ENCODE measurements at regions not wholly inside any gene's neighbourhood (a gene's known extent, or its start where the extent isn't known, plus 50 kb on each side); places are given as distances from the start of the nearest gene placed in this dataset.

GRCh38 chr4:153962311-153963039 lies 173.6 kb upstream of the SFRP2 start:
- H3K9me3 ChIP-seq (ENCODE audit: control extremely low read depth in 1 of 3, control insufficient read depth in 2 of 3, insufficient read depth in 1 of 3, low read length in 2 of 3): no peaks in the 10 kb centered on the region
- no peak overlapping the region for H3K27ac ChIP-seq (ENCODE audit: low read length in 2 of 2)
- Mint-ChIP-seq H3K27ac (no peak overlapping the region), H3K4me3 (no peak overlapping the region), H3K4me1 (no peaks in the 10 kb centered on the region), H3K9me3 (ENCODE audit: insufficient read depth) (peaks cover 3% of the 10 kb centered on the region), H3K27me3 (no peaks in the 10 kb centered on the region)
- POLR2A ChIA-PET: no interaction called here
- no peak overlapping the region for H3K4me3 ChIP-seq (ENCODE audit: control extremely low read depth in 1 of 5, extremely low read depth in 1 of 5, insufficient read depth in 1 of 5, low read depth in 2 of 5, low read length in 4 of 5)
- H3K27me3 ChIP-seq (replicated peaks in 1 of 4; ENCODE audit: control extremely low read depth in 1 of 4, control insufficient read depth in 3 of 4, insufficient read depth in 4 of 4, low read length in 3 of 4): no peaks in the 10 kb centered on the region
- H2AFZ ChIP-seq (ENCODE audit: insufficient read depth, low read depth, low read length, poor library complexity, severe bottlenecking): no peak overlapping the region
- intact Hi-C loops (cut with micrococcal nuclease): no loop called here
- DNase-seq (no peak), ATAC-seq (ENCODE audit: low read depth) (no peak)
- H3K36me3 ChIP-seq (replicated peaks in 1 of 2; ENCODE audit: control extremely low read depth in 1 of 2, control insufficient read depth in 1 of 2, extremely low read depth in 1 of 2, insufficient read depth in 2 of 2, low read length in 1 of 2): no peaks in the 10 kb centered on the region
- no peak overlapping the region for H3K4me2 ChIP-seq (replicated peaks; ENCODE audit: low read depth, low read length, poor library complexity, severe bottlenecking)
- TF ChIP-seq CTCF (IDR thresholded peaks at IDR 0.05): no peak
- TF ChIP-seq EZH2 (IDR thresholded peaks at IDR 0.05; ENCODE audit: borderline replicate concordance, insufficient read depth, low read depth, low read length, poor library complexity, severe bottlenecking): no peak
- H3K4me1 ChIP-seq (ENCODE audit: control insufficient read depth in 2 of 2, insufficient read depth in 2 of 2, low read length in 2 of 2): no peaks in the 10 kb centered on the region
- no peaks in the 10 kb centered on the region for H4K20me1 ChIP-seq (ENCODE audit: control insufficient read depth, insufficient read depth, low read length, poor library complexity, severe bottlenecking)
- 86% methylated on average over 2 of the region's 5 CpGs for WGBS (ENCODE audit: insufficient coverage)
- CTCF ChIA-PET: no interaction called here
- H3K79me2 ChIP-seq (ENCODE audit: control insufficient read depth, insufficient read depth, low read length): no peaks in the 10 kb centered on the region
- no peak overlapping the region for H3K9ac ChIP-seq (ENCODE audit: low read length)

- Mint-ChIP-seq H3K4me1 (no peaks in the 10 kb centered on the region), H3K27ac (no peak overlapping the region), H3K4me3 (no peak overlapping the region), H3K27me3 (peaks cover 3% of the 10 kb centered on the region), H3K9me3 (ENCODE audit: insufficient read depth) (peaks cover 3% of the 10 kb centered on the region)
- H3K9ac ChIP-seq (ENCODE audit: low read length): no peak overlapping the region
- no peaks in the 10 kb centered on the region for H3K79me2 ChIP-seq (ENCODE audit: control insufficient read depth, insufficient read depth, low read length)
- H3K4me1 ChIP-seq (ENCODE audit: control insufficient read depth in 2 of 2, insufficient read depth in 2 of 2, low read length in 2 of 2): no peaks in the 10 kb centered on the region
- POLR2A ChIA-PET: no interaction called here
- no peaks in the 10 kb centered on the region for H3K36me3 ChIP-seq (replicated peaks in 1 of 2; ENCODE audit: control extremely low read depth in 1 of 2, control insufficient read depth in 1 of 2, extremely low read depth in 1 of 2, insufficient read depth in 2 of 2, low read length in 1 of 2)
- CTCF ChIA-PET: no interaction called here
- no peak overlapping the region for H3K4me2 ChIP-seq (replicated peaks; ENCODE audit: low read depth, low read length, poor library complexity, severe bottlenecking)
- DNase-seq (no peak), ATAC-seq (ENCODE audit: low read depth) (no peak)
- H2AFZ ChIP-seq (ENCODE audit: insufficient read depth, low read depth, low read length, poor library complexity, severe bottlenecking): no peak overlapping the region
- intact Hi-C loops (cut with micrococcal nuclease): no loop called here
- H4K20me1 ChIP-seq (ENCODE audit: control insufficient read depth, insufficient read depth, low read length, poor library complexity, severe bottlenecking): no peaks in the 10 kb centered on the region
- H3K27me3 ChIP-seq (replicated peaks in 1 of 4; ENCODE audit: control extremely low read depth in 1 of 4, control insufficient read depth in 3 of 4, insufficient read depth in 4 of 4, low read length in 3 of 4): no peaks in the 10 kb centered on the region
- no peak overlapping the region for H3K27ac ChIP-seq (ENCODE audit: low read length in 2 of 2)
- H3K4me3 ChIP-seq (ENCODE audit: control extremely low read depth in 1 of 5, extremely low read depth in 1 of 5, insufficient read depth in 1 of 5, low read depth in 2 of 5, low read length in 4 of 5): no peak overlapping the region
- no peak for TF ChIP-seq CTCF (IDR thresholded peaks at IDR 0.05)
- no peak for TF ChIP-seq EZH2 (IDR thresholded peaks at IDR 0.05; ENCODE audit: borderline replicate concordance, insufficient read depth, low read depth, low read length, poor library complexity, severe bottlenecking)
- peaks cover 0 to 3% (median 0%) of the 10 kb centered on the region in 3 donors for H3K9me3 ChIP-seq (ENCODE audit: control extremely low read depth in 1 of 3, control insufficient read depth in 2 of 3, insufficient read depth in 1 of 3, low read length in 2 of 3)
- 73% methylated on average over 2 of the region's 5 CpGs for WGBS (ENCODE audit: insufficient coverage)
Observed at GRCh38 chr4:153955327-153955726, 166.4 kb upstream of the SFRP2 start.
